ENCODE measurements at regions not wholly inside any gene's neighbourhood (a gene's known extent, or its start where the extent isn't known, plus 50 kb on each side); places are given as distances from the start of the nearest gene placed in this dataset.

- ATAC-seq (ENCODE audit: poor library complexity): no peak
- intact Hi-C loops (cut with DNase I): no loop called here
- no peak for DNase-seq
These were observed 1888.2 kb downstream of the EFNA5 start for GRCh38 chr5:105782501-105782900.

GRCh38 chr5:105773241-105773640 is 1897.5 kb downstream of the EFNA5 start:
- ATAC-seq (ENCODE audit: poor library complexity) (no peak), DNase-seq (no peak)
- intact Hi-C loops (cut with DNase I): no loop called here

DNA sequence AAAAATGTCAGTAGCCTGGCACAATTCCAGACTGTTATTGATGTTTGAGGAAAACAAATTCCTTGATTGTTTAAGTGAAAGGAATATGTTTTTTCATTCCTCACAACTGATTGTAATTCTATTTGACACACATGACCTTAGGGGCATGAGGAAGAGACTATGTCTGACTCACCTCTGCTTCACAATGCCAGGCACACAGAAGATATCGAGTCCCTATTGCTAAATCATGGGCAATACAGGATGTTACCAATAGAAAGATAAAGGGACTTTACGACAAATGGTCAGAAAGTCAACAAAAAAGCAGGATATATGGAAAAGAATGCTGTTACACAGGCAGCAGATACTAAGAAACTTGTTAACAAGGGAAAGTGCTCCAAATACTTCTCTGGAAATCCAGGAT is 1903.5 kb downstream of the EFNA5 start:
- ATAC-seq (ENCODE audit: poor library complexity) (no peak), DNase-seq (no peak)
- intact Hi-C loops (cut with DNase I): no loop called here

GRCh38 chr5:105762728-105763127 is 1908.0 kb downstream of the EFNA5 start:
- intact Hi-C loops (cut with DNase I): no loop called here
- DNase-seq: no peak
- no peak for ATAC-seq (ENCODE audit: poor library complexity)

DNA sequence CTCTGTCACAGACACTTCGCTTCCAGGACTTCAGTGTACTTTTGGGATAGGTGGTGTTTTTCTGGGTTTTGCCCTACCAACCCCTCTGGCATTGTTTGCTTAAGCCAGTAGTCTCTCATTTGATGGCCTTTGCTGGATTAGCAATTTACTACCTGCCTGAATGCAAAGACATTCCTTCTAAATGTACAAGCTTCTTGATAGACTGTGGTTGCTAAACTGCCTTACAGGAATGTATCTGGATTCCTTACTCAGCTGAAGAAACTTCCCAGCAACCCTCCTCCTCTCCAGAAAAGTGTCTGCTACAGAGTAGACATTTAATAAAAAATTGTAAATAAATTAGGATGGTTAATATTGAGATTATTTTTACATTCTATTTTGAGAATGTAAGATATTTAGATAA is 1916.7 kb downstream of the EFNA5 start:
- intact Hi-C loops (cut with DNase I): no loop called here
- DNase-seq (no peak), ATAC-seq (ENCODE audit: poor library complexity) (no peak)

DNA sequence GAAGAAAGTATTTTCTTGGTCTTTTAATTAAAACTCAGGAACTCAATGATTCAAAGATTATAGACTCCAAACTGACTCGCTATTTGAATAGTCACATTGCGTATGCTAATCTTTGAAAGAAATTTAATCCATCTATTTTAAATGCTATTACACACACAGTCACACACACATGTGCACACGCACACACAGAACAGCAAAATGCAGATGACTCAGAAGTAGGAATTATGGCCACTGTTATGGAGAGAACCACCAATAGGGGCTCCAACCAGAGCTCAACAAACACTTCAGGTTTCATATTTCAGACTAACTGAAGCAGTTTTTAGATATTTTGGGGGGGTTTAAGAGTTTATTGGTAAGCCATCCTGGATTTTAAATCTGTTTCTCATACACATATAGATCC is 1917.9 kb downstream of the EFNA5 start:
- ATAC-seq (ENCODE audit: poor library complexity) (no peak), DNase-seq (no peak)
- intact Hi-C loops (cut with DNase I): no loop called here

- DNase-seq (no peak), ATAC-seq (ENCODE audit: poor library complexity) (no peak)
- intact Hi-C loops (cut with DNase I): no loop called here
These were observed 1918.8 kb downstream of the EFNA5 start for GRCh38 chr5:105751908-105752307.

- intact Hi-C loops (cut with DNase I): no loop called here
- no peak for DNase-seq
- no peak for ATAC-seq (ENCODE audit: poor library complexity)
These were observed 1925.6 kb downstream of the EFNA5 start for GRCh38 chr5:105745111-105745510.

- ATAC-seq (ENCODE audit: poor library complexity) (no peak), DNase-seq (no peak)
- intact Hi-C loops (cut with DNase I): no loop called here
These were observed 1930.5 kb downstream of the EFNA5 start for GRCh38 chr5:105740242-105740641.

GRCh38 chr5:105739732-105740131 is 1931.0 kb downstream of the EFNA5 start:
- intact Hi-C loops (cut with DNase I): no loop called here
- ATAC-seq (ENCODE audit: poor library complexity) (no peak), DNase-seq (no peak)

DNA sequence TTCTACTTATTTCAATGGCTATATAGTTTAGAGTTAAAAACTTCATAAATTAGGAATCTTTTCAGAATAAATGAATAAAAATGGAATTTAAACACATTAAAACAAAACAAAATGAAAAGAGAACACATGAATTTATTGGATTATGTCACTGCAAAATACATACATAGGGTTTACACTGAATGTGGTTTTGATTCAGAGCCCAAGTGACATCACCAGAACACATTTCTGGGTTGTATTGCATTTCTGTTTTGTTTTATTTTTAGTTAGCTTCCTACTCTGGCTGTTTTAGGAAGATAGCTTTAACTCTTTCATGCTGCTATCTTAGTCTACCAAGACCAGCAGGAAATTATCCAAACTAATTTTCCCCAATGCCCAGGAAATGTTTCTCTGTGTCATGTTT is 1935.0 kb downstream of the EFNA5 start:
- no peak for ATAC-seq (ENCODE audit: poor library complexity)
- intact Hi-C loops (cut with DNase I): no loop called here

GRCh38 chr5:105730982-105731381 is 1939.8 kb downstream of the EFNA5 start:
- ATAC-seq (ENCODE audit: poor library complexity): no peak
- no peak for DNase-seq
- intact Hi-C loops (cut with DNase I): no loop called here

More for the DNA sequence above, 1935.0 kb downstream of the EFNA5 start:
- no peak for DNase-seq

DNA sequence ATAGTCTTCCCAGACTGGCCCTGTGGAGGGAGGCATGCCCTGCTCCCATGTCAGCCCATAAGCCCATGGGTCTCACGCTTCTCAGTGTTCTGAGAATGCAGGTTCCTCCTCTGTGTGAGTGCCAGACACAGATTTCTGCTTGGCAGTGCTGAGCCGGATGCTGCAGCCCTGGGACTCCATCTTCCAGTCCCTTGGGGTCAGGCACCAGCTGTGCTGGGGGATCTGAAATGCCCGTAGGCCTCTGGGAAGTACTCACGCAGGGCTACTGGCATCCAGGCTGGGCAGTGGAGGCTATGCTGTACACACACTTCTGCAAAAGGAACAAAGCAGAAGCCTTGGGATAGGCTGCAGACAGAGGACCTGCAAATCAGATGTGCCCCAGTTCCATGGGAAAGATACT is 1944.6 kb downstream of the EFNA5 start:
- ATAC-seq (ENCODE audit: poor library complexity): no peak
- no peak for DNase-seq
- intact Hi-C loops (cut with DNase I): no loop called here

DNA sequence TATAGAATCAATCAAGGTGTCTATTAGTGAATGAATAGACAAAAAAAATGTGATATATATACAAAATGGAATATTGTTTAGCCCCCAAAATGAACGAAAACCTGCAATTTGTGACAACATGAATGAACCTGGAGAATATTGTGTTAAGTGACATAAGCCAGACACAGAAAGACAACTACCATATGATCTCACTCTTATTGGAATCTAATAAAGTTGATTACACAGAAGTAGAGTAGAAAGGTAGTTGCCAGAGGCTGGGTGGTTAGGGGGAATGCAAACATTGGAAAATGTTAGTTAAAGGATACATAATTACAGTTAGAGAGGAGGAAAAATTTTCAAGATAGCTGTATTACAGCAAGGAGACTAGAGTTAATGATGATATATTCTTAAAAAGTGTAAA is 1962.3 kb downstream of the EFNA5 start:
- ATAC-seq (ENCODE audit: poor library complexity): no peak
- no peak for DNase-seq
- intact Hi-C loops (cut with DNase I): no loop called here

DNA sequence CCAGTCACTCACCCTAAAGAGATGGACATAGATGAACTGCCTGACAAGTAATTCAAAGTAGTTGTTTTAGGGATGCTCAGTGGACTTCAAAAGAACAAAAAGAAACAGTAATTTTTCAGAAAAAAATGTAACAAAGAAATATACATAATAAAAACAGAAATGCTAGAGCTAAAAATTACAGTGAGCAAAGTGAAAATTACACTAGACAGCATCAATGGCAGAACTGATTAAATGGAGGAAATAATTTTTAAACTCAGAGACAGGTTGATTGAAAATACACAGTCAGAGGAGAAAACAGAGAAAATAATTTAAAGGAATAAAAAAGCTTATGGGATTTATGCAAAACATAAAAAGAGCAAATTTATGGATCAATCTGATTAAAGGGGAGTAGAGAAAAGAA is 1968.4 kb downstream of the EFNA5 start:
- DNase-seq (no peak), ATAC-seq (ENCODE audit: poor library complexity) (no peak)
- intact Hi-C loops (cut with DNase I): no loop called here

GRCh38 chr5:105696440-105696839 is 1974.3 kb downstream of the EFNA5 start:
- DNase-seq (no peak), ATAC-seq (ENCODE audit: poor library complexity) (no peak)
- intact Hi-C loops (cut with DNase I): no loop called here

DNA sequence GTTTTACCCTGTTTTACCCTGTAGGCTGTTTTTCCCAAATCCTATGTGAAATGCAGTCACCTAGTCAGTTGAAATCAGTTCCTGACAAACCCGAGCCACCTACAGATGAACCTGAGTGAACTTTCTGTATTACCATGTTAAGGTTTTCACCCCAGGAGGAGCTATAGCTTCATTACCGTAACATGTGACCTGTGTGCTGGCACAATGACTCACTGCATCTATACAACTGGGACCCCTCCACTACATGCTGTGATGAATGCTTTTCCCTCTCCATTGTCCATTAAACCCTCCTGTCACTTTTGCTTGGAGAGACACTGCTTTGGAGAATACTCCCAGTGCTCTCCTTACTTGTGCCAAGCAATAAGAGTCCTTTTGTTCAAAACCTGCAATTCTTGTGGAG is 1974.8 kb downstream of the EFNA5 start:
- intact Hi-C loops (cut with DNase I): no loop called here
- ATAC-seq (ENCODE audit: poor library complexity) (no peak), DNase-seq (no peak)

GRCh38 chr5:105689596-105689995 is 1981.1 kb downstream of the EFNA5 start:
- intact Hi-C loops (cut with DNase I): no loop called here
- DNase-seq (no peak), ATAC-seq (ENCODE audit: poor library complexity) (no peak)

DNA sequence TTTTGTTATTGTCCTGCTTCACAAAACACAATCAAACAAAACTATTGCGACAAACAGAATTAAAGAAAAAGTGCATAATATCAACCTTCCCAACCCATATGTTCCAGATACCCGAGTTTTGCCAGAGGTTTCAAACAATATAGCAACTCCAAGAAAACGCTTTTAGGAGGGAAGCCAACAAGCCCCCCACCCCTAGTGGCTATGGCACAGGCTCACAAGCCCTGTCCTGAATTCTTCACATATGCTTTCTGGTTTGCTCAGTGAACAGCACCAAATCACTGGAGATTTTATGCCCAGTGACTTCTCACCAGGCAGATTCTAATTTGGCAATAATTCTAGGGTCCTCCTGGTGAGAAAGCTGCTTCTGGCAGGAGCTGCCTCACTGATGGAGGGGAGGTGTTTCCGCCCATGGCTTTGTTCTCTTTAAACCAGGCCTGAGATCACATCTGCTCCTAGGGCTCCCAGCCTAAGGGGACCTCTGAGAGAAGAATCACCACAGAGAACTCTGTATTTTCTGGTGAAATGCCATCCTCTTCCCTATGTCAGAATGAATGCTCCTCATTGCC is 1982.4 kb downstream of the EFNA5 start:
- intact Hi-C loops (cut with DNase I): no loop called here
- no peak for DNase-seq
- no peak for ATAC-seq (ENCODE audit: poor library complexity)

GRCh38 chr5:105687493-105687892 is 1983.2 kb downstream of the EFNA5 start:
- ATAC-seq (ENCODE audit: poor library complexity) (no peak), DNase-seq (no peak)
- intact Hi-C loops (cut with DNase I): no loop called here

DNA sequence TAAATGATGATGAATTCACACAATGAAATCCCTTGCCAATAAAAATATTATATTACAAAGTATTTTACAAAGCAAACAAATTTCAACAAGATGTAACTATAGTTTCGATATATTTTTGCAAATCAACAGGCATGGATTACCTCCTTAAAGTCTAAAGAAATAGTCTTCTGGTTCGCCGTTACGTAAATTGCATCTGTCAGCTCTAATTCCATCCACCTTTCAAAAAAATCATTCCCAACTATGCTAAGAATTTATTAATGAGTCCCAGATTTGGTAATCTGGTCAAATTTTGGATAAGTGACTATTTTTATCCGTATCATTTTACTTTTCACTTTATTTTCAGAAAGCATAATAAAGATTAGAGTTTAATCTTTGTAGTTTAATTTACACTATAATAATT is 1984.9 kb downstream of the EFNA5 start:
- DNase-seq (no peak), ATAC-seq (ENCODE audit: poor library complexity) (no peak)
- intact Hi-C loops (cut with DNase I): no loop called here

DNA sequence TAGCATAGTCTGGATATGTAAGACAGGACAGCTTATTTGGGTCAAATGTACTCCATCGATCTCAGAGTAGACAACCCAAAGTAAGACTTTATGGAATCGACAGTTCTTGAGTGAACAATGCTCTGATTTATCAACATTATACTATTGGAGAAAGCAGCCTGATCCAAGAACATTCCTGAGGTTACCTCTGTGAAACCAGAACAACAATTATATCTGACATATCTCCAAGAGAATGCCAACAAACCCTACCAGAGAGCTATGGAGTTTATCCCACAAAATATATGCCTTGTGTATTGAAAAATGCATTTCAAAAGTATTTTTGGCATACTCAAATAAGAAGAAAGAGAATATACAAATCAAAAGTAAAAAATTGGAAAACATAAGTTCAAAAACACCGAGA is 1985.9 kb downstream of the EFNA5 start:
- no peak for DNase-seq
- intact Hi-C loops (cut with DNase I): no loop called here
- ATAC-seq (ENCODE audit: poor library complexity): no peak

Data from Right ventricle myocardium superior (tissue), 1 donor.